Brain microvascular endothelial cell (primary cell): ENCODE measurements at regions not wholly inside any gene's neighbourhood (a gene's known extent, or its start where the extent isn't known, plus 50 kb on each side); places are given as distances from the start of the nearest gene placed in this dataset.
"Not testable (repeated sequence)": the region's sequence is repeated elsewhere in the genome, so short reads cannot be mapped to it uniquely, and the experiment has no call there.

ENCODE experiments used
- DNase-seq: peaks from one replicate; pipeline ENCODE4 v3.0.0-alpha.2; 2020
- H3K27ac ChIP-seq: fragments of 250-450 bp; sonication (Bioruptor Pico); 2 replicates; pipeline ENCODE4 v1.5.1; 2020; ENCODE audit warnings: mild to moderate bottlenecking, moderate library complexity
- H3K27me3 ChIP-seq: fragments of 250-450 bp; sonication (Bioruptor Pico); replicated peaks from 2 replicates; pipeline ENCODE4 v1.5.1; 2020; ENCODE audit warnings: mild to moderate bottlenecking
- H3K36me3 ChIP-seq: fragments of 250-450 bp; sonication (Bioruptor Pico); replicated peaks from 2 replicates; pipeline ENCODE4 v1.5.1; 2020; ENCODE audit warnings: mild to moderate bottlenecking
- H3K4me3 ChIP-seq: 2 replicates; pipeline ENCODE4 v1.5.1; 2011; ENCODE audit warnings: low read depth, mild to moderate bottlenecking, control low read depth, low read length, moderate library complexity
- in situ Hi-C: cut with HindIII; loops from 2 replicates; pipeline ENCODE4 v1.10.0; 2017; ENCODE audit warnings: low sequenced_read_pairs, low pct_ligation_motif_present
- TF ChIP-seq, protein P1 (sequence below): IDR thresholded peaks from 2 replicates; pipeline ENCODE4 v1.5.1; 2011; ENCODE audit warnings: low read depth, mild to moderate bottlenecking, moderate library complexity, low read length, control low read depth, inconsistent platforms; ENCODE audit errors: missing control alignments

DNA sequence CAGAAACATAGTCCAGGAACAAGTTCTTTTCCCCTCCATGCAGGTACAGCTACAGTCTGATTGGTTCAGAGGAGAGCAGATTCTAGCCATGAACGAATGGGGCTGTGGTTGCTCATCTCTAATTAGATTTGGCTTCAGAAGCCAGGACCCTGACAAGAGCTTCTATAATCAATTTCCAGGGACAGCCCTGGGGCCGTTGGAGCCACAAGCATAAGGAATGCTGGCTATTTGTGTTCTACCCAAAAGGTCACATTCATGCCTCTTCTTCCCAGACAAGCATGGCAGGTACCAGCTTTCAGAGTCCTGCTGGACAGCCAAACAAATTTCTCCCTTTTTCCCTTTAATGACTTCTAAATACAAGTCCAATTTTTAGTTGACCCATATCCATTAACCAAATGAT is 215.5 kb upstream of the LRTM1 start:
- in situ Hi-C loops: no loop called here
- DNase-seq: no peak
- H3K4me3 ChIP-seq: no peak overlapping the region
- no peaks in the 10 kb centered on the region for H3K27me3 ChIP-seq
- no peaks in the 10 kb centered on the region for H3K36me3 ChIP-seq
- H3K27ac ChIP-seq: peak overlapping the region; percentile 93
- TF ChIP-seq, protein P1, sequence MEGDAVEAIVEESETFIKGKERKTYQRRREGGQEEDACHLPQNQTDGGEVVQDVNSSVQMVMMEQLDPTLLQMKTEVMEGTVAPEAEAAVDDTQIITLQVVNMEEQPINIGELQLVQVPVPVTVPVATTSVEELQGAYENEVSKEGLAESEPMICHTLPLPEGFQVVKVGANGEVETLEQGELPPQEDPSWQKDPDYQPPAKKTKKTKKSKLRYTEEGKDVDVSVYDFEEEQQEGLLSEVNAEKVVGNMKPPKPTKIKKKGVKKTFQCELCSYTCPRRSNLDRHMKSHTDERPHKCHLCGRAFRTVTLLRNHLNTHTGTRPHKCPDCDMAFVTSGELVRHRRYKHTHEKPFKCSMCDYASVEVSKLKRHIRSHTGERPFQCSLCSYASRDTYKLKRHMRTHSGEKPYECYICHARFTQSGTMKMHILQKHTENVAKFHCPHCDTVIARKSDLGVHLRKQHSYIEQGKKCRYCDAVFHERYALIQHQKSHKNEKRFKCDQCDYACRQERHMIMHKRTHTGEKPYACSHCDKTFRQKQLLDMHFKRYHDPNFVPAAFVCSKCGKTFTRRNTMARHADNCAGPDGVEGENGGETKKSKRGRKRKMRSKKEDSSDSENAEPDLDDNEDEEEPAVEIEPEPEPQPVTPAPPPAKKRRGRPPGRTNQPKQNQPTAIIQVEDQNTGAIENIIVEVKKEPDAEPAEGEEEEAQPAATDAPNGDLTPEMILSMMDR: no peak

DNA sequence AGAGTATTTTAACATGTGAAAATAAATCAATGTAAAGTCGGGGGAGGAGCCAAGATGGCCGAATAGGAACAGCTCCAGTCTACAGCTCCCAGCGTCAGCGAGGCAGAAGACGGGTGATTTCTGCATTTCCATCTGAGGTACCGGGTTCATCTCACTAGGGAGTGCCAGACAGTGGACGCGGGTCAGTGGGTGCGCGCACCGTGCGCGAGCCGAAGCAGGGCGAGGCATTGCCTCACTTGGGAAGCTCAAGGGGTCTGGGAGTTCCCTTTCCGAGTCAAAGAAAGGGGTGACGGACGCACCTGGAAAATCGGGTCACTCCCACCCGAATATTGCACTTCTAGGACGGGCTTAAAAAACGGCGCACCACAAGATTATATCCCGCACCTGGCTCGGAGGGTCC is 208.4 kb upstream of the LRTM1 start:
- in situ Hi-C loops, H3K27ac ChIP-seq, H3K27me3 ChIP-seq, H3K4me3 ChIP-seq, H3K36me3 ChIP-seq, DNase-seq: not testable (repeated sequence)

DNA sequence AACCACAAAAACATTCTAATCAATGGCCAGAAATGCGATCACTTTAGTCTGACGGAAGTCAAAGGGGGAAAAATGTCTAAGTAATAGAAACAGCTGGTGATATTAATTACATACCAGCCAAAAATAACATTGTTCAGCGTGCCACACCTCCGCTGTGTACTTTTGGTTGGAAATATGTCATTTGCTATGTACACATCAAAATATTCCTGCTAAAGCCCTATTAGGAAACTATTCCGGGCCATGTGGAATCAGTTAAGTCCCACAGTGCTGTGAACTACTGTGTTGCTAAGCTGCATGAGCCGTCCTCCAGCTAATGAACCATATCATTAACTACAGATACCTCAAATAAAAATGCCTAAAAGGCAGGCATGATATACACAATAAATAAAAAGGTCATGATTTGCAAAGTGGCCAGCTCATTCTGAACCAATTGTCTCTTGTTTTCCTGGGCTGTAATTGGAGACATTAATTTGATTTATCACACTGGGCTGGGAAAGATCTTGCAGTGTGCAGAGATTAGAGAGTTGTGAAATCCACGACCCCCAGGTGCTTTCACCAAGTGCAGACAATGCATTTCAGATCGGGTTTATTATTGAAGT is 200.5 kb upstream of the LRTM1 start:
- DNase-seq: peak; percentile 44
- TF ChIP-seq, protein P1: no peak
- H3K4me3 ChIP-seq: no peak overlapping the region
- H3K27ac ChIP-seq: no peak overlapping the region
- no peaks in the 10 kb centered on the region for H3K36me3 ChIP-seq
- no peaks in the 10 kb centered on the region for H3K27me3 ChIP-seq
- in situ Hi-C loops: no loop called here

DNA sequence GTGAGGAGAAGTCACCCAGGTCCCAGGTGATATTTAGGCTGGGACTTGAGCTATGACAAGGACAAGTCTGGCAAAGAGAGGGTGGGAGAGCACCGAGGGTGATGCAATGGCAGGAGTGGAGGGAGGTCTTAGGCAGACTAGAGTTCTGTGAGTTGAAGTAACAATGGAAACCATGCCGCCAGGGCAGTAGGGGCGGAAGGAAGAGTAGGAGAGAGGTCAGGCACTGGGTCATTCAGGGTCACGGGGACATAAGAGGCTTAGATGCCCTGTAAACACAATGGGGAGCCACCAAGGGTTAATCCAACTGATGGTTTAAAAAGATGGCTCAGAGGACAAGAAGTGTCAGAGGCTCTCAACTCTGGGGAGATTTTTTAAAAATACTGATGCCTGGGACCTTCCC is 199.7 kb upstream of the LRTM1 start:
- DNase-seq: no peak
- TF ChIP-seq, protein P1: no peak
- no peak overlapping the region for H3K4me3 ChIP-seq
- in situ Hi-C loops: no loop called here
- H3K36me3 ChIP-seq: no peaks in the 10 kb centered on the region
- no peak overlapping the region for H3K27ac ChIP-seq
- H3K27me3 ChIP-seq: no peaks in the 10 kb centered on the region

DNA sequence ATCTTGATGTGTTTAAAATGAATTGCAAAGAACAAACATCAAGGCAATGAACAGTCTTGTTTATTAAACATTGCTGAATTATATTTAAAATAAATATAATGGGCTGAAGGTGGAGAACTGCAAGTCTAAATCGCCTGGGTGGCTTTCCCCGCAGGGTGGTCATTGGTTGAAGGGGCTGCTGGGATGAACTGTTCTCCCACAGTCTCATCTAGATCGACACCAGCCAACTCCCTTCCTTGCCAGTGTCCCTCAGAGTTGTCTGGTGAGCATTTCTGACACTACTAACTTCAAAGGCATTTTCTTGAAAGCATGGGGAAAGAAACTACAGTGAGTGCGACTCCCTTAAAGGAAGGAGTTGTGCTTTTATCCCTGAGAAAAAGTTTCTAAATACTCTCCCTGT is 196.5 kb upstream of the LRTM1 start:
- no peaks in the 10 kb centered on the region for H3K36me3 ChIP-seq
- H3K27me3 ChIP-seq: no peaks in the 10 kb centered on the region
- TF ChIP-seq, protein P1: no peak
- H3K27ac ChIP-seq: no peak overlapping the region
- no peak for DNase-seq
- no peak overlapping the region for H3K4me3 ChIP-seq
- in situ Hi-C loops: no loop called here
